ENCODE measurements at regions not wholly inside any gene's neighbourhood (a gene's known extent, or its start where the extent isn't known, plus 50 kb on each side); places are given as distances from the start of the nearest gene placed in this dataset.

DNA sequence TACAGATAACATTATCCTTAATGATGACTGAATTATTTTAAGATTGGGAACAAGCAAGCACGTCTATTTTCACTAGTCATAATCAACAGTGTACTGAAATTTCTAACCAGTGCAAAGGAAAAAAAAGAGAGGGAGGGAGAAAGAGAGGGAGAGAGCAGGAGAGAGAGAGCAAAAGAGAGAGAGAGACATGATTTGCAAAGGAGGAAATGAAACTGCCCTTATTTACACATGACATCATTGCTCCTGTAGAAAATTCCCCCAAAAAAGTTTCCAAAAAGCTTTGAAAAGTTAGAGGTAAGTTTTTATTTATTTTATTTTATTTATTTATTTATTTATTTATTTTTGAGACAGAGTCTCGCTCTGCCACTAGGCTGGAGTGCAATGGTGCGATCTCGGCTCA lies 355.3 kb upstream of the CELF4 start:
- DNase-seq (ENCODE audit: low spot score in 2 of 2), result no peak
- intact Hi-C loops (cut with DNase I; ENCODE audit: low total_unique reads), result no loop called here
- no peaks in the 10 kb centered on the region for H3K27me3 ChIP-seq
- H3K4me1 ChIP-seq, result no peaks in the 10 kb centered on the region
- TF ChIP-seq, protein P1, sequence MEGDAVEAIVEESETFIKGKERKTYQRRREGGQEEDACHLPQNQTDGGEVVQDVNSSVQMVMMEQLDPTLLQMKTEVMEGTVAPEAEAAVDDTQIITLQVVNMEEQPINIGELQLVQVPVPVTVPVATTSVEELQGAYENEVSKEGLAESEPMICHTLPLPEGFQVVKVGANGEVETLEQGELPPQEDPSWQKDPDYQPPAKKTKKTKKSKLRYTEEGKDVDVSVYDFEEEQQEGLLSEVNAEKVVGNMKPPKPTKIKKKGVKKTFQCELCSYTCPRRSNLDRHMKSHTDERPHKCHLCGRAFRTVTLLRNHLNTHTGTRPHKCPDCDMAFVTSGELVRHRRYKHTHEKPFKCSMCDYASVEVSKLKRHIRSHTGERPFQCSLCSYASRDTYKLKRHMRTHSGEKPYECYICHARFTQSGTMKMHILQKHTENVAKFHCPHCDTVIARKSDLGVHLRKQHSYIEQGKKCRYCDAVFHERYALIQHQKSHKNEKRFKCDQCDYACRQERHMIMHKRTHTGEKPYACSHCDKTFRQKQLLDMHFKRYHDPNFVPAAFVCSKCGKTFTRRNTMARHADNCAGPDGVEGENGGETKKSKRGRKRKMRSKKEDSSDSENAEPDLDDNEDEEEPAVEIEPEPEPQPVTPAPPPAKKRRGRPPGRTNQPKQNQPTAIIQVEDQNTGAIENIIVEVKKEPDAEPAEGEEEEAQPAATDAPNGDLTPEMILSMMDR (IDR thresholded peaks at IDR 0.05), result no peak
- TF ChIP-seq POLR2AphosphoS5 (IDR thresholded peaks at IDR 0.05) (no peak), POLR2A (IDR thresholded peaks at IDR 0.05) (no peak)
- H3K36me3 ChIP-seq, result no peaks in the 10 kb centered on the region
- H3K9me3 ChIP-seq, result no peaks in the 10 kb centered on the region
- H3K27ac ChIP-seq, result no peak overlapping the region
- no peak overlapping the region for H3K4me3 ChIP-seq

DNA sequence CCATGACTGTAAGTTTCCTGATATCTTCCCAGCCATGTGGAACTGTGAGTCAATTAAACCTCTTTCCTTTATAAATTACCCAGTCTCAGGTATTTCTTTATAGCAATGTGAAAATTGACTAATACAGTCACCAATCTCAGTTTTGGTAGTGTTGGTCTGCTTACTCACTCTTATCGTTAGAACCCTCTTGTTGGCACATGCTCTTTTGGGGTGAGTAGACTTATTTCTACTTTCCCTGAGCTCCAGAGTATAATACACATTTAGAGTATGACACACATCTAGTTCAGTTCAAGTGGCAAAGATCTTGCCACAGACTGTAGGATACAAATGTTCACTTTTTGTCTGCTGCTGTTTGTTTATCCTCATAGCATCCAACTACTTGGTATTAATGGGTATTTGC lies 347.5 kb upstream of the CELF4 start:
- Histone ChIP-seq H3K27ac (no peak overlapping the region), H3K27me3 (no peaks in the 10 kb centered on the region), H3K4me3 (no peak overlapping the region), H3K36me3 (no peaks in the 10 kb centered on the region), H3K9me3 (no peaks in the 10 kb centered on the region), H3K4me1 (no peaks in the 10 kb centered on the region)
- DNase-seq (ENCODE audit: low spot score in 2 of 2), result no peak
- TF ChIP-seq POLR2A (IDR thresholded peaks at IDR 0.05) (no peak), POLR2AphosphoS5 (IDR thresholded peaks at IDR 0.05) (no peak)
- TF ChIP-seq, protein P1 (IDR thresholded peaks at IDR 0.05), result no peak
- intact Hi-C loops (cut with DNase I; ENCODE audit: low total_unique reads), result no loop called here

DNA sequence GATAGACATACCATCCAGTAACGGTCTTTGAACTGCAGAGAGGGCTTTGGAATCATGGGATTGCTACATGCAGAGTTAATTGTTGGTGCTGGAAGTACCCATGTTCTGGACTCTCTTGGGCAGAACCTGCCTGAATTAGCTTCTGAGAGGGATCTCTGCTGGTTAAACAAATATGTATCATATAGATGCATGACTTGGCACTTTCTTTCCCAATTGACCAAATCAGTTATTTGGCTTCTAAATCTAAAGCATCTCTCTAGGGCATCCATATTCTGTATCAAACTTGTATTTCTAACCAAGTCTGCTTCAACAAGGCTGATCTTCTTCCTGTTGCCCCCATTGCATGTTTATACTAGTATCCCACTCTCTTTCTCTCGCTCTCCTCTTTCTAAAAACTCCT lies 336.7 kb upstream of the CELF4 start:
- intact Hi-C loops (cut with DNase I; ENCODE audit: low total_unique reads), result no loop called here
- TF ChIP-seq POLR2AphosphoS5 (IDR thresholded peaks at IDR 0.05) (no peak), POLR2A (IDR thresholded peaks at IDR 0.05) (no peak)
- TF ChIP-seq, protein P1 (IDR thresholded peaks at IDR 0.05), result no peak
- H3K27me3 ChIP-seq, result no peaks in the 10 kb centered on the region

DNA sequence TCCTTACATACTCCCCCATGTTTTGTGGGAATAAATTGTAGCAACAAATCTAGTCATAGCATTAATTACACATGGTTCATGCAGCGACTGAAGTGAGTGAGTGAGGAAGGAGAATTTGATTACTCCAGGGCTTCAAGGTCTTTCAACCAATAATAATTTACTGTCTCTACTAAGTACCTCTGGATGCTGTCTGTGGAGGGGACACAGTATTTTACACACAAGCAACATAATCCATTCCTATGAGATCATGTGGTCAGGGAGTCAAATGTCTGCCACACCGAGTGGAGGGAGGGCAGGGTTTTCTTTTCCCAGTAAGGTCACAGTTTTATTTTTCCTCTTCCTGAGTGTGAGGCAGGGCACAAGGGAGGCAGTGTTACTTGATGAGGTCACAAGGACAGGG lies 334.7 kb upstream of the CELF4 start:
- DNase-seq (ENCODE audit: low spot score in 2 of 2), result no peak
- Histone ChIP-seq H3K4me3 (no peak overlapping the region), H3K4me1 (no peaks in the 10 kb centered on the region), H3K9me3 (no peaks in the 10 kb centered on the region), H3K36me3 (no peaks in the 10 kb centered on the region), H3K27ac (no peak overlapping the region), H3K27me3 (no peaks in the 10 kb centered on the region)
- intact Hi-C loops (cut with DNase I; ENCODE audit: low total_unique reads), result no loop called here
- TF ChIP-seq POLR2A (IDR thresholded peaks at IDR 0.05) (no peak), POLR2AphosphoS5 (IDR thresholded peaks at IDR 0.05) (no peak)
- TF ChIP-seq, protein P1 (IDR thresholded peaks at IDR 0.05), result no peak

More for the DNA sequence above, 336.7 kb upstream of the CELF4 start:
- no peak overlapping the region for H3K4me3 ChIP-seq
- no peak overlapping the region for H3K27ac ChIP-seq
- H3K9me3 ChIP-seq, result no peaks in the 10 kb centered on the region
- no peaks in the 10 kb centered on the region for H3K4me1 ChIP-seq
- no peak for DNase-seq (ENCODE audit: low spot score in 2 of 2)
- no peaks in the 10 kb centered on the region for H3K36me3 ChIP-seq

DNA sequence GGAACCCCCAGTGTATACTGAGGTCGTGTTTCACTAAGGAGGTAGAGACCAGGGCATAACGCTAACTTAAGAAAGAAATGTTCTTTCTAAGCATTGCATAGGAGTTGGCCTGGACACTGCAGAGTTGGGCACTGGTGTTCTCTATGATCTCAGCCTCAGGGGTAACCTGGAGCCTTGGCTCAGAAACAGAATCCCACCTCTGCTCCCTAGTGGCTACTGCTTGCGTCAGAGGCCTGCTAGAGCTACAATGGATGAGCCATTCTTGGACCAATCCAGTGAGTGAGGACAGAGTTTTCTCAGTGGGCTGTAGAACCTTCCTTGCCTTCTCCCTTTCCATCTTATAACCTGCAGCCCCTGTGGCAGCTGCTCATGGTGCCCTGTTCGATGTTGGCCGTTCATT lies 324.4 kb upstream of the CELF4 start:
- Histone ChIP-seq H3K4me3 (no peak overlapping the region), H3K27me3 (no peaks in the 10 kb centered on the region), H3K27ac (no peak overlapping the region), H3K9me3 (no peaks in the 10 kb centered on the region), H3K36me3 (no peaks in the 10 kb centered on the region), H3K4me1 (no peaks in the 10 kb centered on the region)
- intact Hi-C loops (cut with DNase I; ENCODE audit: low total_unique reads), result no loop called here
- DNase-seq (ENCODE audit: low spot score in 2 of 2), result no peak
- TF ChIP-seq, protein P1 (IDR thresholded peaks at IDR 0.05), result no peak
- TF ChIP-seq POLR2AphosphoS5 (IDR thresholded peaks at IDR 0.05) (no peak), POLR2A (IDR thresholded peaks at IDR 0.05) (no peak)
